Heart right ventricle (tissue), 16 donors: ENCODE measurements at regions not wholly inside any gene's neighbourhood (a gene's known extent, or its start where the extent isn't known, plus 50 kb on each side); places are given as distances from the start of the nearest gene placed in this dataset.

Experiments
- ATAC-seq, 8 donors: fragments of 200-7000 bp; cut with Tn5 transposase; one replicate each; pipeline ENCODE4 v1.9.1; 2020; ENCODE audit warnings: mild to moderate bottlenecking in 8 of 8, moderate library complexity in 8 of 8, moderate number of reproducible peaks in 1 of 8
- DNase-seq, 2 donors: peaks; one replicate each; pipeline ENCODE4 v3.0.0-alpha.2; 2020
- H3K27ac ChIP-seq, 10 donors: fragments of 200-600 bp; sonication (generic) in 2 of 10; one replicate each; pipeline versions ENCODE4 v1.5.0 to v1.8.0; 2020 to 2022; ENCODE audit warnings: mild to moderate bottlenecking in 3 of 10
- H3K27me3 ChIP-seq, 7 donors: fragments of 200-600 bp; one replicate each; pipeline ENCODE4 v1.8.0; 2021 to 2022; ENCODE audit warnings: mild to moderate bottlenecking in 2 of 7
- H3K36me3 ChIP-seq, 9 donors: fragments of 200-600 bp; sonication (generic) in 1 of 9; one replicate each; pipeline versions ENCODE4 v1.5.0 to v1.8.0; 2020 to 2022; ENCODE audit warnings: mild to moderate bottlenecking in 2 of 9
- H3K4me1 ChIP-seq, 9 donors: fragments of 200-600 bp; sonication (generic) in 1 of 9; one replicate each; pipeline versions ENCODE4 v1.5.0 to v1.8.0; 2020 to 2022; ENCODE audit warnings: mild to moderate bottlenecking in 4 of 9
- H3K4me3 ChIP-seq, 10 donors: fragments of 200-600 bp; sonication (generic) in 2 of 10; one replicate each; pipeline versions ENCODE4 v1.5.0 to v1.8.0; 2020 to 2022; ENCODE audit warnings: mild to moderate bottlenecking in 7 of 10, moderate library complexity in 2 of 10
- H3K9me3 ChIP-seq, 11 donors: fragments of 200-600 bp in 10 of 11; sonication (generic) in 2 of 11; one replicate each; pipeline versions ENCODE4 v1.5.0 to v1.8.0; 2013 to 2022; ENCODE audit warnings: mild to moderate bottlenecking in 2 of 11, control low read depth in 1 of 11, moderate library complexity in 1 of 11
- CTCF ChIP-seq, 9 donors: fragments of 200-600 bp; sonication (generic) in 2 of 9; IDR thresholded peaks; one replicate each; pipeline versions ENCODE4 v1.5.0 to v1.8.0; 2021 to 2022; ENCODE audit warnings: antibody characterized with exemption in 9 of 9, mild to moderate bottlenecking in 5 of 9, moderate library complexity in 1 of 9
- WGBS, 2 donors: extraction: QIAGEN DNeasy Blood & Tissue Kit; methylation state at CpG; one replicate each; pipeline ENCODE4 v1.1.7; 2013; ENCODE audit warnings: inconsistent platforms in 1 of 2; 5-methylcytosine and 5-hydroxymethylcytosine counted together
- intact Hi-C, 10 donors: fragments of 100-400 bp; cut with DNase I; formaldehyde crosslinking; loops; one replicate each; pipeline versions ENCODE4 v1.11.1 to v1.14.2; 2022
- donor health status: Arrhythmogenic right ventricular cardiomyopathy.
- donor health status: ischemic (EF 13 %, LVEDD 7.1; RV severe dilation, severe dysfunction).
- donor health status: healthy with polysubstance abuse.
- donor health status: DM: no; HTN: yes; CAD: no.
- donor health status: DM: no; HTN: no; CAD: no.
- donor health status: ischemic (EF 25% LVEDD 6.9; RV normal size, moderate dysfunction).
- donor health status: ischemic (EF 25% LVEDD 5.7; RV mildly dilated, moderate dysfunction).
- donor health status: healthy.
- donor health status: DM: yes; HTN: yes; CAD: no.
- donor health status: Ischemic cardiomyopathy.
- donor health status: ischemic (EF 35%, LVEDD 5.7; RV mildly dilated, moderate dysfunction).
- donor health status: nonischemic (EF 11% LVEDD 7.7; RV severe dilation, severe dysfunction).
- donor health status: DM: yes; HTN: yes; CAD: no.
- donor health status: PGD.
- donor health status: ischemic (EF 29% LVEDD 5.4; RV normal size, mild dysfunction).
- donor health status: nonischemic (EF 23%, LVEDD 6.1; RV moderate dilation, normal function).

GRCh38 chr18:45171679-45172191 lies 443.5 kb upstream of the SLC14A2 start:
- H3K27ac ChIP-seq, result peak overlapping the region in 2 of 10 donors; percentile 21 to 29

GRCh38 chr18:45173327-45173726 lies 441.9 kb upstream of the SLC14A2 start:
- H3K36me3 ChIP-seq, result no peaks in the 10 kb centered on the region
- intact Hi-C loops, result no loop called here
- TF ChIP-seq CTCF (IDR thresholded peaks at IDR 0.05), result no peak
- WGBS, 2 donors, result 91 to 92% methylated on average over 2 of the region's 2 CpGs
- H3K4me1 ChIP-seq, result peaks cover 0 to 17% (median 0%) of the 10 kb centered on the region in 9 donors
- peaks cover 0 to 2% (median 0%) of the 10 kb centered on the region in 7 donors for H3K27me3 ChIP-seq
- H3K27ac ChIP-seq, result no peak overlapping the region
- DNase-seq (no peak), ATAC-seq (no peak)
- no peaks in the 10 kb centered on the region for H3K9me3 ChIP-seq
- no peak overlapping the region for H3K4me3 ChIP-seq

More at GRCh38 chr18:45171679-45172191, 443.5 kb upstream of the SLC14A2 start:
- 79 to 82% methylated on average over 4 of the region's 4 CpGs for WGBS, 2 donors
- Histone ChIP-seq H3K4me1 (peaks cover 0 to 25% (median 0%) of the 10 kb centered on the region in 9 donors), H3K4me3 (no peak overlapping the region), H3K27me3 (no peaks in the 10 kb centered on the region), H3K36me3 (no peaks in the 10 kb centered on the region), H3K9me3 (no peaks in the 10 kb centered on the region)
- ATAC-seq, result peak in 7 of 8 donors; percentile 24 to 70 (median 41)
- DNase-seq, result no peak
- intact Hi-C loops, result no loop called here
- no peak for TF ChIP-seq CTCF (IDR thresholded peaks at IDR 0.05)

GRCh38 chr18:45173799-45174519 lies 441.3 kb upstream of the SLC14A2 start:
- 72% methylated on average over 2 of the region's 2 CpGs for WGBS, 2 donors
- peaks cover 0 to 13% (median 0%) of the 10 kb centered on the region in 9 donors for H3K4me1 ChIP-seq
- DNase-seq, result no peak
- intact Hi-C loops, result no loop called here
- no peak for ATAC-seq
- no peak overlapping the region for H3K27ac ChIP-seq
- H3K36me3 ChIP-seq, result no peaks in the 10 kb centered on the region
- no peaks in the 10 kb centered on the region for H3K9me3 ChIP-seq
- peaks cover 0 to 2% (median 0%) of the 10 kb centered on the region in 7 donors for H3K27me3 ChIP-seq
- no peak for TF ChIP-seq CTCF (IDR thresholded peaks at IDR 0.05)
- H3K4me3 ChIP-seq, result no peak overlapping the region

GRCh38 chr18:45174629-45175136 lies 440.6 kb upstream of the SLC14A2 start:
- 63 to 72% methylated on average over 3 of the region's 3 CpGs for WGBS, 2 donors
- Histone ChIP-seq H3K4me1 (peaks cover 0 to 6% (median 0%) of the 10 kb centered on the region in 9 donors), H3K9me3 (no peaks in the 10 kb centered on the region), H3K27me3 (peaks cover 0 to 2% (median 0%) of the 10 kb centered on the region in 7 donors), H3K27ac (no peak overlapping the region), H3K36me3 (no peaks in the 10 kb centered on the region), H3K4me3 (no peak overlapping the region)
- DNase-seq (no peak), ATAC-seq (no peak)
- intact Hi-C loops, result no loop called here
- no peak for TF ChIP-seq CTCF (IDR thresholded peaks at IDR 0.05)
